Keratinocyte (primary cell): ENCODE measurements at regions not wholly inside any gene's neighbourhood (a gene's known extent, or its start where the extent isn't known, plus 50 kb on each side); places are given as distances from the start of the nearest gene placed in this dataset.

Experiments used
- EZH2 ChIP-seq: IDR thresholded peaks from one replicate; pipeline ENCODE4 v1.6.1; 2012; ENCODE audit warnings: inconsistent platforms, mild to moderate bottlenecking, low read length, moderate library complexity
- TF ChIP-seq, protein P1 (sequence below), 3 experiments: IDR thresholded peaks in 1 of 3; conservative IDR thresholded peaks in 1 of 3; optimal IDR thresholded peaks in 1 of 3; 2 replicates in 2 of 3; 3 replicates in 1 of 3; pipeline versions ENCODE3 to v1.5.1; 2011; ENCODE audit warnings: low read length in 3 of 3, mild to moderate bottlenecking in 3 of 3, moderate library complexity in 2 of 3, control low read depth in 1 of 3, inconsistent platforms in 1 of 3; ENCODE audit not compliant: insufficient read depth in 2 of 3; ENCODE audit errors: extremely low read depth in 1 of 3

DNA sequence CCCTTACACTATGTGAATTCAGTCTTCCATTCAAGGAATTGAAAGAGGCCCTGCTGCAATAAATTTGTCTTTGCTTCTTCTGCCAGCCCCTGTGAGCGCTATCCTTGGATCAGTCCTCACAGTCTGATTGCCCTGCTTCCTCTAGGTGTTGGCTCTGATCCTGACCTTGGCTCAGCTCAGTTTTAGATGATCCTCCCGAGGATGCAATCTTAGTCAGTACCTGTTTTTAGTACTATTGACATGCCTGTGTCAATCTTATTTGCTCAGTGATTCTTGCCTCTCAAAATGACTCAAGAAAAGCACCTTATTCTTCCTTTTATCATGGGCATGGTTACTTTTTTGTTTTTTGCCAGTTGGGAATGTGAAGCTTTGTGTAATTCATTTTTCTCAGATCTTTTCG, 101.4 kb upstream of the KCNK1 start:
- TF ChIP-seq, protein P1, sequence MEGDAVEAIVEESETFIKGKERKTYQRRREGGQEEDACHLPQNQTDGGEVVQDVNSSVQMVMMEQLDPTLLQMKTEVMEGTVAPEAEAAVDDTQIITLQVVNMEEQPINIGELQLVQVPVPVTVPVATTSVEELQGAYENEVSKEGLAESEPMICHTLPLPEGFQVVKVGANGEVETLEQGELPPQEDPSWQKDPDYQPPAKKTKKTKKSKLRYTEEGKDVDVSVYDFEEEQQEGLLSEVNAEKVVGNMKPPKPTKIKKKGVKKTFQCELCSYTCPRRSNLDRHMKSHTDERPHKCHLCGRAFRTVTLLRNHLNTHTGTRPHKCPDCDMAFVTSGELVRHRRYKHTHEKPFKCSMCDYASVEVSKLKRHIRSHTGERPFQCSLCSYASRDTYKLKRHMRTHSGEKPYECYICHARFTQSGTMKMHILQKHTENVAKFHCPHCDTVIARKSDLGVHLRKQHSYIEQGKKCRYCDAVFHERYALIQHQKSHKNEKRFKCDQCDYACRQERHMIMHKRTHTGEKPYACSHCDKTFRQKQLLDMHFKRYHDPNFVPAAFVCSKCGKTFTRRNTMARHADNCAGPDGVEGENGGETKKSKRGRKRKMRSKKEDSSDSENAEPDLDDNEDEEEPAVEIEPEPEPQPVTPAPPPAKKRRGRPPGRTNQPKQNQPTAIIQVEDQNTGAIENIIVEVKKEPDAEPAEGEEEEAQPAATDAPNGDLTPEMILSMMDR (optimal IDR thresholded peaks at IDR 0.05 in 1 of 3, IDR thresholded peaks at IDR 0.05 in 1 of 3, conservative IDR thresholded peaks at IDR 0.05 in 1 of 3; ENCODE audit: extremely low read depth in 1 of 3, insufficient read depth in 2 of 3, low read length in 3 of 3), result no peak
- no peak for TF ChIP-seq EZH2
